RPMI8226 (cell line): ENCODE measurements at regions not wholly inside any gene's neighbourhood (a gene's known extent, or its start where the extent isn't known, plus 50 kb on each side); places are given as distances from the start of the nearest gene placed in this dataset.

ENCODE experiments used
- DNase-seq: peaks from one replicate; pipeline ENCODE4 v3.0.0-alpha.2; 2015

GRCh38 chr5:8050616-8051175, 181.7 kb downstream of the MTRR start:
- no peak for DNase-seq

- DNase-seq = no peak
Measured at GRCh38 chr5:8053270-8053669, 184.3 kb downstream of the MTRR start.

- peak; percentile 3 for DNase-seq
Measured at GRCh38 chr5:8057769-8058168, 188.8 kb downstream of the MTRR start.

- DNase-seq = no peak
Measured at GRCh38 chr5:8058616-8059190, 189.8 kb downstream of the MTRR start.

- no peak for DNase-seq
Measured at GRCh38 chr5:8059337-8059736, 190.4 kb downstream of the MTRR start.

GRCh38 chr5:8060235-8060952, 191.4 kb downstream of the MTRR start:
- no peak for DNase-seq

- no peak for DNase-seq
Measured at GRCh38 chr5:8060953-8061429, 192.0 kb downstream of the MTRR start.

GRCh38 chr5:8062521-8062920, 193.6 kb downstream of the MTRR start:
- no peak for DNase-seq

GRCh38 chr5:8068078-8068477, 199.1 kb downstream of the MTRR start:
- peak; percentile 6 for DNase-seq

GRCh38 chr5:8070138-8070537, 201.2 kb downstream of the MTRR start:
- DNase-seq = no peak

GRCh38 chr5:8079056-8079455, 210.1 kb downstream of the MTRR start:
- no peak for DNase-seq

- DNase-seq = no peak
Measured at GRCh38 chr5:8081179-8081578, 212.2 kb downstream of the MTRR start.

GRCh38 chr5:8093669-8094068, 224.7 kb downstream of the MTRR start:
- DNase-seq = no peak

GRCh38 chr5:8094304-8094703, 225.4 kb downstream of the MTRR start:
- no peak for DNase-seq

- DNase-seq = no peak
Measured at GRCh38 chr5:8097146-8097545, 228.2 kb downstream of the MTRR start.

- no peak for DNase-seq
Measured at GRCh38 chr5:8098081-8098480, 229.1 kb downstream of the MTRR start.

GRCh38 chr5:8102714-8103113, 233.8 kb downstream of the MTRR start:
- DNase-seq = no peak

GRCh38 chr5:8114597-8115266, 245.8 kb downstream of the MTRR start:
- DNase-seq = no peak

GRCh38 chr5:8123559-8123958, 254.6 kb downstream of the MTRR start:
- no peak for DNase-seq

- no peak for DNase-seq
Measured at GRCh38 chr5:8134609-8135008, 265.7 kb downstream of the MTRR start.

GRCh38 chr5:8135742-8136141, 266.8 kb downstream of the MTRR start:
- no peak for DNase-seq

- DNase-seq = no peak
Measured at GRCh38 chr5:8136271-8136670, 267.3 kb downstream of the MTRR start.

GRCh38 chr5:8137941-8138550, 269.1 kb downstream of the MTRR start:
- DNase-seq = no peak
